Liver (tissue), 8 donors: ENCODE measurements at regions not wholly inside any gene's neighbourhood (a gene's known extent, or its start where the extent isn't known, plus 50 kb on each side); places are given as distances from the start of the nearest gene placed in this dataset.

Source experiments
- DNase-seq: peaks from one replicate; pipeline ENCODE4 v3.0.0-alpha.2; 2017; ENCODE audit warnings: low spot score
- H3K27ac ChIP-seq, 2 donors: one replicate each; pipeline ENCODE4 v1.7.0; 2013; ENCODE audit warnings: inconsistent platforms in 2 of 2, low read length in 2 of 2, control low read depth in 1 of 2, low read depth in 1 of 2, mild to moderate bottlenecking in 1 of 2
- H3K27me3 ChIP-seq, 4 donors: one replicate each; pipeline versions ENCODE4 v1.6.1 to v1.7.0; 2013; ENCODE audit warnings: low read length in 3 of 4, inconsistent platforms in 1 of 4, mild to moderate bottlenecking in 1 of 4, moderate library complexity in 1 of 4; ENCODE audit not compliant: control insufficient read depth in 4 of 4, insufficient read depth in 4 of 4
- H3K36me3 ChIP-seq, 4 donors: one replicate each; pipeline versions ENCODE4 v1.6.1 to v1.7.0; 2013; ENCODE audit warnings: low read length in 3 of 4, mild to moderate bottlenecking in 3 of 4, low read depth in 1 of 4, moderate library complexity in 1 of 4; ENCODE audit not compliant: control insufficient read depth in 4 of 4, insufficient read depth in 3 of 4
- H3K4me1 ChIP-seq, 4 donors: one replicate each; pipeline versions ENCODE4 v1.6.1 to v1.7.0; 2013; ENCODE audit warnings: low read length in 3 of 4, mild to moderate bottlenecking in 3 of 4, moderate library complexity in 1 of 4; ENCODE audit not compliant: control insufficient read depth in 4 of 4, insufficient read depth in 4 of 4
- H3K4me3 ChIP-seq, 3 donors: one replicate each; pipeline versions ENCODE4 v1.6.1 to v1.7.0; 2013; ENCODE audit warnings: low read length in 3 of 3, control low read depth in 1 of 3, low read depth in 1 of 3, mild to moderate bottlenecking in 1 of 3
- H3K9ac ChIP-seq, 2 donors: one replicate each; pipeline ENCODE4 v1.7.0; 2013; ENCODE audit warnings: low read length in 2 of 2, mild to moderate bottlenecking in 2 of 2, moderate library complexity in 2 of 2, control low read depth in 1 of 2, low read depth in 1 of 2
- H3K9me3 ChIP-seq, 4 donors: one replicate each; pipeline versions ENCODE4 v1.6.1 to v1.7.0; 2013; ENCODE audit warnings: low read length in 3 of 4; ENCODE audit not compliant: control insufficient read depth in 4 of 4
- ATF3 ChIP-seq: IDR thresholded peaks from 2 replicates; pipeline ENCODE4 v1.6.1; 2016; ENCODE audit warnings: antibody characterized with exemption
- CTCF ChIP-seq: fragments of 150-350 bp; IDR thresholded peaks from 2 replicates; pipeline ENCODE4 v1.5.1; 2017; ENCODE audit warnings: improper control_type of control experiment, low read depth, low read length; ENCODE audit not compliant: missing input control
- FOXA1 ChIP-seq: IDR thresholded peaks from 2 replicates; pipeline ENCODE4 v1.6.1; 2016; ENCODE audit warnings: antibody characterized with exemption
- FOXA2 ChIP-seq: IDR thresholded peaks from 2 replicates; pipeline ENCODE4 v1.6.1; 2016; ENCODE audit warnings: antibody characterized with exemption
- GABPA ChIP-seq, 2 donors: IDR thresholded peaks in 1 of 2; conservative IDR thresholded peaks in 1 of 2; 2 replicates each; pipeline ENCODE4 v1.6.1; 2016; ENCODE audit warnings: antibody characterized with exemption in 2 of 2, mild to moderate bottlenecking in 1 of 2, moderate library complexity in 1 of 2
- HNF4A ChIP-seq, 2 donors: conservative IDR thresholded peaks; 2 replicates each; pipeline ENCODE4 v1.6.1; 2016; ENCODE audit warnings: antibody characterized with exemption in 2 of 2, mild to moderate bottlenecking in 2 of 2
- HNF4G ChIP-seq: IDR thresholded peaks from 2 replicates; pipeline ENCODE4 v1.6.1; 2016; ENCODE audit warnings: antibody characterized with exemption
- JUND ChIP-seq, 2 donors: IDR thresholded peaks; 2 replicates each; pipeline ENCODE4 v1.6.1; 2016; ENCODE audit warnings: antibody characterized with exemption in 2 of 2
- RAD21 ChIP-seq, 2 donors: IDR thresholded peaks; 2 replicates each; pipeline ENCODE4 v1.6.1; 2016; ENCODE audit warnings: antibody characterized with exemption in 2 of 2, mild to moderate bottlenecking in 2 of 2
- REST ChIP-seq: IDR thresholded peaks from 2 replicates; pipeline ENCODE4 v1.6.1; 2016; ENCODE audit warnings: antibody characterized with exemption, mild to moderate bottlenecking
- RXRA ChIP-seq, 2 donors: IDR thresholded peaks; 2 replicates each; pipeline ENCODE4 v1.6.1; 2017 to 2018; ENCODE audit warnings: antibody characterized with exemption in 2 of 2, mild to moderate bottlenecking in 1 of 2
- SP1 ChIP-seq: IDR thresholded peaks from 2 replicates; pipeline ENCODE4 v1.6.1; 2018; ENCODE audit warnings: antibody characterized with exemption, mild to moderate bottlenecking
- YY1 ChIP-seq: IDR thresholded peaks from 2 replicates; pipeline ENCODE4 v1.6.1; 2016; ENCODE audit warnings: antibody characterized with exemption, mild to moderate bottlenecking
- WGBS: extraction: QIAGEN DNeasy Blood & Tissue Kit; methylation state at CpG from one replicate; pipeline ENCODE4 v1.1.7; 2013; 5-methylcytosine and 5-hydroxymethylcytosine counted together
- TF ChIP-seq, protein P1 (sequence below): IDR thresholded peaks from 2 replicates; pipeline ENCODE4 v1.6.1; 2016; ENCODE audit warnings: antibody characterized with exemption
- donor health status: healthy.
- donor health status: healthy.
- donor health status: healthy.
- donor health status: healthy.
- donor health status: healthy.

GRCh38 chr2:80722803-80723202 is 418.3 kb upstream of the LRRTM1 start:
- no peaks in the 10 kb centered on the region for H3K9me3 ChIP-seq
- 70% methylated on average over 2 of the region's 2 CpGs for WGBS
- no peaks in the 10 kb centered on the region for H3K27me3 ChIP-seq
- H3K9ac ChIP-seq = no peak overlapping the region
- H3K36me3 ChIP-seq = no peaks in the 10 kb centered on the region
- no peak overlapping the region for H3K4me3 ChIP-seq
- no peaks in the 10 kb centered on the region for H3K4me1 ChIP-seq
- TF ChIP-seq FOXA2 = no peak
- TF ChIP-seq ATF3 = no peak
- no peak for TF ChIP-seq RAD21 (IDR thresholded peaks at IDR 0.05)
- no peak for TF ChIP-seq JUND (IDR thresholded peaks at IDR 0.05)
- no peak for TF ChIP-seq YY1
- TF ChIP-seq, protein P1, sequence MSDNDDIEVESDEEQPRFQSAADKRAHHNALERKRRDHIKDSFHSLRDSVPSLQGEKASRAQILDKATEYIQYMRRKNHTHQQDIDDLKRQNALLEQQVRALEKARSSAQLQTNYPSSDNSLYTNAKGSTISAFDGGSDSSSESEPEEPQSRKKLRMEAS = no peak
- TF ChIP-seq REST = no peak
- no peak for TF ChIP-seq FOXA1
- DNase-seq = no peak
- H3K27ac ChIP-seq = no peak overlapping the region

GRCh38 chr2:80719607-80720006 is 415.1 kb upstream of the LRRTM1 start:
- no peaks in the 10 kb centered on the region for H3K36me3 ChIP-seq
- H3K27me3 ChIP-seq = no peaks in the 10 kb centered on the region
- no peak overlapping the region for H3K27ac ChIP-seq
- no peaks in the 10 kb centered on the region for H3K4me1 ChIP-seq
- no peak overlapping the region for H3K4me3 ChIP-seq
- no peak for TF ChIP-seq HNF4A (conservative IDR thresholded peaks at IDR 0.05)
- no peak for TF ChIP-seq YY1
- TF ChIP-seq HNF4G = no peak
- no peak for TF ChIP-seq SP1
- no peak for TF ChIP-seq CTCF
- no peak for TF ChIP-seq GABPA (IDR thresholded peaks at IDR 0.05 in 1 of 2, conservative IDR thresholded peaks at IDR 0.05 in 1 of 2)
- TF ChIP-seq ATF3 = no peak
- TF ChIP-seq RAD21 (IDR thresholded peaks at IDR 0.05) = no peak
- no peak for TF ChIP-seq RXRA (IDR thresholded peaks at IDR 0.05)
- TF ChIP-seq, protein P1 = no peak
- no peak for DNase-seq
- H3K9me3 ChIP-seq = no peaks in the 10 kb centered on the region
- H3K9ac ChIP-seq = no peak overlapping the region
- 63% methylated on average over 3 of the region's 3 CpGs for WGBS
